Endothelial cell of umbilical vein (primary cell): ENCODE measurements at regions not wholly inside any gene's neighbourhood (a gene's known extent, or its start where the extent isn't known, plus 50 kb on each side); places are given as distances from the start of the nearest gene placed in this dataset.

Source experiments
- EZH2 ChIP-seq: IDR thresholded peaks from 2 replicates; pipeline ENCODE4 v1.6.1; 2012; ENCODE audit warnings: borderline replicate concordance, low read depth, mild to moderate bottlenecking, moderate library complexity, low read length, inconsistent platforms; ENCODE audit not compliant: severe bottlenecking
- FOS ChIP-seq: IDR thresholded peaks from 2 replicates; pipeline ENCODE4 v1.6.1; 2011; ENCODE audit warnings: mild to moderate bottlenecking, low read length, moderate library complexity, borderline replicate concordance; ENCODE audit not compliant: insufficient read depth
- GATA2 ChIP-seq: IDR thresholded peaks from 2 replicates; pipeline ENCODE4 v1.7.0; 2011; ENCODE audit warnings: low read depth, mild to moderate bottlenecking, moderate library complexity, mixed read lengths, low read length; ENCODE audit not compliant: insufficient read length, insufficient read depth
- POLR2A ChIP-seq: IDR thresholded peaks from 2 replicates; pipeline ENCODE4 v1.6.1; 2012; ENCODE audit warnings: low read depth, mild to moderate bottlenecking, control low read depth, low read length
- TF ChIP-seq, protein P1 (sequence below), 2 donors: IDR thresholded peaks; 1 replicate in 1 of 2; 2 replicates in 1 of 2; pipeline ENCODE4 v1.5.1; 2011; ENCODE audit warnings: low read length in 2 of 2, mild to moderate bottlenecking in 2 of 2, moderate library complexity in 2 of 2, control low read depth in 1 of 2, inconsistent platforms in 1 of 2, low read depth in 1 of 2; ENCODE audit not compliant: insufficient read depth in 1 of 2; ENCODE audit errors: extremely low read depth in 1 of 2
- TF ChIP-seq, protein P2 (sequence below): IDR thresholded peaks from 2 replicates; pipeline ENCODE4 v1.6.1; 2011; ENCODE audit not compliant: insufficient read depth, insufficient read length

DNA sequence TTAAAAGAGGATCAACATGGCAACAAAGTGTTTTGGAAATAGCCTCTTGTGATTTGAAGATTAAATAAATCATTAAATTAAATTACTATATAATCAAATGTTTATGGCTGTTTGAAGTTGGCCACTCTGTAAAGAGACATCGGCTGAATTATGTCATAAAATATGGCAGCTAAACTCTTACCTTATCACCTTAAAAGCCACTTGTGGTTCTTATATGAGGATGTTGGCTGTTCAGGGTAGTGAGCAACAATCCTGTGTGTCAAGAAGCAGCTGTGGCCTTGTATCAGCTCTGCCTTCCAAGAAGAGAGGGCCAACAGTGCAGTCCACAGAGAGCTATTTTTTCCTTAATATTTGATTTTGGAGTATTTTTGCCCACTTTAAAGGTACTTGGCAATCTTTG is 113.4 kb upstream of the CDK6 start:
- TF ChIP-seq FOS: no peak
- no peak for TF ChIP-seq GATA2
- no peak for TF ChIP-seq EZH2
- TF ChIP-seq, protein P1, sequence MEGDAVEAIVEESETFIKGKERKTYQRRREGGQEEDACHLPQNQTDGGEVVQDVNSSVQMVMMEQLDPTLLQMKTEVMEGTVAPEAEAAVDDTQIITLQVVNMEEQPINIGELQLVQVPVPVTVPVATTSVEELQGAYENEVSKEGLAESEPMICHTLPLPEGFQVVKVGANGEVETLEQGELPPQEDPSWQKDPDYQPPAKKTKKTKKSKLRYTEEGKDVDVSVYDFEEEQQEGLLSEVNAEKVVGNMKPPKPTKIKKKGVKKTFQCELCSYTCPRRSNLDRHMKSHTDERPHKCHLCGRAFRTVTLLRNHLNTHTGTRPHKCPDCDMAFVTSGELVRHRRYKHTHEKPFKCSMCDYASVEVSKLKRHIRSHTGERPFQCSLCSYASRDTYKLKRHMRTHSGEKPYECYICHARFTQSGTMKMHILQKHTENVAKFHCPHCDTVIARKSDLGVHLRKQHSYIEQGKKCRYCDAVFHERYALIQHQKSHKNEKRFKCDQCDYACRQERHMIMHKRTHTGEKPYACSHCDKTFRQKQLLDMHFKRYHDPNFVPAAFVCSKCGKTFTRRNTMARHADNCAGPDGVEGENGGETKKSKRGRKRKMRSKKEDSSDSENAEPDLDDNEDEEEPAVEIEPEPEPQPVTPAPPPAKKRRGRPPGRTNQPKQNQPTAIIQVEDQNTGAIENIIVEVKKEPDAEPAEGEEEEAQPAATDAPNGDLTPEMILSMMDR (IDR thresholded peaks at IDR 0.05; ENCODE audit: extremely low read depth in 1 of 2, insufficient read depth in 1 of 2, low read depth in 1 of 2, low read length in 2 of 2): no peak
- no peak for TF ChIP-seq POLR2A
- TF ChIP-seq, protein P2, sequence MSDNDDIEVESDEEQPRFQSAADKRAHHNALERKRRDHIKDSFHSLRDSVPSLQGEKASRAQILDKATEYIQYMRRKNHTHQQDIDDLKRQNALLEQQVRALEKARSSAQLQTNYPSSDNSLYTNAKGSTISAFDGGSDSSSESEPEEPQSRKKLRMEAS: no peak
